ENCODE measurements at regions not wholly inside any gene's neighbourhood (a gene's known extent, or its start where the extent isn't known, plus 50 kb on each side); places are given as distances from the start of the nearest gene placed in this dataset.

DNA sequence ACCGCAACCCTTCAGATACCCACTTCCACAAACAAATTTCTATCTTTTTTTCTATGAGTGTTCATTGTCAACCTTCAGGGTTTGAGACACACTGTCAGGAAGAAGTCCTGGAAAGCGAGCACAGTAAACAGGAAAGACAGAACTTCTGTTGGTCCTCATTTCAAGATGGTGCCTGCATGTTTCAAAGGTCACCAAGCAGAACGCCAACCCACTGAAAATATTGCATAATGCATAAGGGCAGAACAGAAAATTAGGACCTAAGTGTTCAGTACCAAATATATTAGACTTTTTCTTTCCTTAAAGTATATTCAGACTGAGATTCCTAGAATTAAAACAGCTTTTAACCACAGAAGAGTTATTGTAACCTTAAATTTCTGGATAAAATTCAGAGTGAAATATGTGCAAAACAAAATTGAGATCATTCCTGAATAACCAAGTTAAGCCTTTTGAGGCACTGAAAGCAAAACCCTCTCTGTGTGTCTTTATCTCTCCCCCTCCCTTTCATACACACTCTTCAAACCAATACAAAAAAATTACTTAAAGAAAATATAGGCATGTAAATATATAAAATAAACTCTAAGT, 387.8 kb upstream of the THBS1 start:
- TF ChIP-seq ZNF274 (IDR thresholded peaks at IDR 0.05; ENCODE audit: low read depth, low read length) = no peak
- H3K4me3 ChIP-seq (ENCODE audit: low read length) = no peak overlapping the region

DNA sequence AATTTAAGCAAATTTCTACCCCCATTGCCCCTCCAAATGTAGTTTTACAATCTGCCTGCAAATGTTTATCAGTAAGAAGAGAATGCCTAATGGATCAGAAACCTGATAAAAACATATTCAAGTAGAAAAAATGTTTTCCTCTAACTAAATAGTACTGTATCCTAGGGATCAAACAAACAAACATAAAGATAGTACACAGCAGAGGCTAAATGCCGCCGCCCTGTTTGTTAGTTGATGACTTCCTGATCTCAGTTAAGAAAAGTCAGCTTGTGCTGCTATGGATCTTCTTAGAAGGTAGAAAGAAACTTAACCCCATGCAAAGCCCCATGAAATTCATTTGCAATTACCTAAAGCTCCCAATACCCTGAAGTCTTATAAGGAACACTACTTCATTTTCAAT, 387.3 kb upstream of the THBS1 start:
- TF ChIP-seq ZNF274 (IDR thresholded peaks at IDR 0.05; ENCODE audit: low read depth, low read length) = no peak

DNA sequence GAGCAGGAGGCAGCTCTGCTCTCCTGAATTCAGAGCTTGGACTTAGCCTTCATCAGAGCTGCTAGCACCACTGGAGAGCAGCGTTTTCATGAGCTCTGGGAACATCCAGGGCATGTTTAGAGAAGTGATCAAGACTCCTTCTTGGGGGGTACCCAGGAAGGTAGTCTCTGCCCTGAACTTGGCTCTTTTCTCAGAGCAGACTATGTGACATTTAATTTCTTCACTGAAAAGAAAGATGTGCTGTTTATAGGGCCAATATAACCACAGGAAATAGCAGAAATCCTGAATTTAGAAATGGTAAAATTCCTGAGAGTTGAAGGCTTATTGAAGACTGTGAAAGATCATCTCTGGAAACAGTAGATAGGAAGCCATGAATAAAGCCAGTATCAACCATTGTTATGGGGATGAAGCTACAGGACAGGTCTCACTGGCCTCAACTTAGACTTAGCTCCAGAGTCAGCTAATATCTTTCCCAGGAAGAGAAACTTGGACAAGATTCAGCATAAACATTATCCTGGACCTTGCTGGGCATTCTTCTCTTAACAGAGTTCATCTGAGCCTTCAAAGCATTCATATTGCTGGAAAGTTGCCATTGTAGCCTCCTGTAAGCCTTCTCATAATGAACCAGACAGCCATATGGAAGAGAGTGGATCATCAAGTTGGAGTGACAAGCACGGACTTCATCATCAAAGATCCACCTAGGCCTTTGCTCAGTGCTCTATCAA, 386.6 kb upstream of the THBS1 start:
- no peak for TF ChIP-seq ZNF274 (IDR thresholded peaks at IDR 0.05; ENCODE audit: low read depth, low read length)
- no peak overlapping the region for H3K4me3 ChIP-seq (ENCODE audit: low read length)

More for the DNA sequence above, 387.3 kb upstream of the THBS1 start:
- no peak overlapping the region for H3K4me3 ChIP-seq (ENCODE audit: low read length)

GRCh38 chr15:39195961-39196486, 384.9 kb upstream of the THBS1 start:
- H3K4me3 ChIP-seq (ENCODE audit: low read length) = no peak overlapping the region
- TF ChIP-seq ZNF274 (IDR thresholded peaks at IDR 0.05; ENCODE audit: low read depth, low read length) = no peak

GRCh38 chr15:39198044-39199000, 382.6 kb upstream of the THBS1 start:
- no peak for TF ChIP-seq ZNF274 (IDR thresholded peaks at IDR 0.05; ENCODE audit: low read depth, low read length)
- no peak overlapping the region for H3K4me3 ChIP-seq (ENCODE audit: low read length)

DNA sequence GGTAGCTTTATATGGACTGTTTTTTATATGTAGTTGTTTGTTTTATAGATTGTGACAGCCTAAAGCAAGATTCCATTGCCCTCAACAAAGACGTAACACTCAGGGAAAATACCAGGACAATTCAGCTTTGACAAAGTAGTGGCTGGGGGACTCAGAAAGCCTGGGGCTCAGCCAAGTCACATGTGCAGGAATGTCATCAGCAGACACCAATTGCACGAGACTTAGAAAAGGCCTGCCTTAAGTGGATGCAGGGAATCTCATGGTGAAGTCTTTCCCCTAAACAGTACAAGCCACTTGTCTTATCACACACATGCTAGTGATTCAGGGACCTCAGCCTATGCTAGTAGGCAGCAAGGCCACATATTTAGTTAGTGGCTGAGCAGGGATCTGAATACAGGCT, 381.8 kb upstream of the THBS1 start:
- no peak for TF ChIP-seq ZNF274 (IDR thresholded peaks at IDR 0.05; ENCODE audit: low read depth, low read length)

DNA sequence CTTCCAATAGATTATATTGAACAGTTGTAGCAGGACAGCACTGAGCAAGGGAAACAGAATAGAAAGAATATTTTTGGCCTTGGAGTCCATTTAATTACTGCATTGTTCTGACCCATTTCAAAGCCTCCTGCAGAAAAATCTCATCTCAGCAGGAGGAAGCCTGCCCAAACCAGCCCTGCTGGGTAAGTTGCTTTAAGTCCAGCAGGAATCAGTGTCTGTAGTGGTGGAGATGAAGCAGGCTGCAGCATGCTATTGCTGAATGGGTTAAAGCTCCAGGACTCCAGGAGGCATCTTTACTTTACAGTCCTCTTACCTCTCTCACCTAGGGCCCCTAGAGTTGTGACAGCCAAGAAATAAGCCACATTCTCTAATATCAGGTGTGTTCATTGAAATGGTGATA, 380.3 kb upstream of the THBS1 start:
- no peak overlapping the region for H3K4me3 ChIP-seq (ENCODE audit: low read length)
- no peak for TF ChIP-seq ZNF274 (IDR thresholded peaks at IDR 0.05; ENCODE audit: low read depth, low read length)

More for the DNA sequence above, 381.8 kb upstream of the THBS1 start:
- H3K4me3 ChIP-seq (ENCODE audit: low read length) = no peak overlapping the region

DNA sequence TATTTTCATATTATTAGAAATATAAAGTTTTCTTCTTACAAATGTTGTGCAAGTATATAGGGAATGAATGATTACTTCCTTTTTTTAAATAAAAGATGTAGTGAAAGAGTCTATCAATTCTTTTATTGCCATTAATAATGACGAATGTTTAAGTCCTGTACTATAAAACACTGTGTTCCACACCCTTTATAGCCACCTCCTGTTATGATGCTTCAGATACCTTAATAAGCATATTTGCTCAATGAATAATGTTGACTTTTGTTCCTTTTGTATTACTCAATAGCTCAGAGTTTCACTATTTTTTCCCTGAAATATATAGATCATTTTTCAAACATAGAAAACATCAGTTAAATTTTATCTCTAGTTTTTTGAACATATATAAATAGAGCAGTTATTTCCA, 378.2 kb upstream of the THBS1 start:
- no peak overlapping the region for H3K4me3 ChIP-seq (ENCODE audit: low read length)
- no peak for TF ChIP-seq ZNF274 (IDR thresholded peaks at IDR 0.05; ENCODE audit: low read depth, low read length)

- no peak overlapping the region for H3K4me3 ChIP-seq (ENCODE audit: low read length)
- no peak for TF ChIP-seq ZNF274 (IDR thresholded peaks at IDR 0.05; ENCODE audit: low read depth, low read length)
Measured at GRCh38 chr15:39204031-39204430, 376.8 kb upstream of the THBS1 start.

GRCh38 chr15:39205081-39205480, 375.8 kb upstream of the THBS1 start:
- no peak overlapping the region for H3K4me3 ChIP-seq (ENCODE audit: low read length)
- no peak for TF ChIP-seq ZNF274 (IDR thresholded peaks at IDR 0.05; ENCODE audit: low read depth, low read length)

DNA sequence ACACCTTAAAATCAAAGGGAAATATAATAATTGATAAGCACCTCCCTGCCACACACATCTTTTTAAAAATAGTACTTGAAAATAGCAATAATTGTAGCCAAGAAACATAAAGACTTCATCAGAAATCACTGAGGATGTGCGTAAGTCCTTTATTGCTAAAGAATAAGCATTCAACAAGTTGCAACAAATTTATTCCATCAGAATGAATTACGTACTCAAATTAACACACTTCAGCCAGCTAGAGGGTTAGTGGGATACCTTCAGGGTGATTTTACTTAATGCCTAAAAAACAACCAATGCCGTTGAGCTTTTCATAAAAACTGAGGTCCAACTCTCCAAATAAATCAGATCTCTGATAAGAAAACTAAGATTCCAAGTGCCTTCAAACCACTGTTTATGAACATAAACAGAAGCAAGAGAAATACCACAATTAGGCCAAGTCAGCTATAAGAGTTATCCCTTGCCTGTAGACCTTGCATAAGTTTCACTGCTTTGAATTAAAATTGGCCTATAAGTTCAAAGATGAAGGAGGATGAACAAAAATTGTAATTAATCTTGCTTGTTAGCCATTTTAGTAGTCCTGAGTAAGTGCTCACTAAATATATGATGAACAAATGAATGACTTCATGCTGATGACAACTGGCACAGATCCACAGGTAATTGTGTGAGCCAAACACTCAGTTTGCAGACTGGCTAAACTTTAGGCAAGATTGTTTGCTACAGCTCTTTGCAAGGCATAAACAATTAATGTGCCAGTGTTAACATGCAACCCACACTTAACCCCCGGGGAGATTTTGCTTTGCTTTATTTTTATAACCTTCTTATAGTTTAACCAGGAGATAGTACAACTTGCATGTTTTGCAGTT, 375.1 kb upstream of the THBS1 start:
- TF ChIP-seq ZNF274 (IDR thresholded peaks at IDR 0.05; ENCODE audit: low read depth, low read length) = no peak

DNA sequence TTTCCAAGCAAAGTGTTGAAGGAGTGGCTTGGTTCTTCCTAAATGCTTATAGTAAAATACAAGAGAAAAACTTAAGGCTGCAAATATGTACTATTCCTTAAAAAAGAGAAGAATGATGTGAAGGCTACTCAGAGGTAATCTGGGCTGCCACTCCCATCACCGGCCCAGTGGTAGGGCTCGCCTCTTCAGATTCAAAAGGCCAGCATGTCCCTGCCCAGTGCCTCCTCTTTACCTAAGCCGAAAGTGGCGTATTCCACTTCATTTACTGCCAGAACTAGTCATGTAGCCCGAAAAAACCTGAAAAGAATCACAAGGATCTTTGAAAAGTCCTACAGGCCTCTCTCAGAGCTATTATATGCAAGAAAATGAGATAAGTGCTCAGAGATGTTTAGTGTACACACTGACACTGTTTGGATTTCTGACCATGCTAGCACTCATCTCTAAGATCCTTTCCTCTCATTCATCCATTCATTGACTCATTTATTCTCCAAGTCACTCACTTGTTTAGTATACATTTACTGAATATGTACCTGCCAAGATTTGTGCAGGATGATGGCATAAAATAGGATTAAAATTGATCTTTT, 373.3 kb upstream of the THBS1 start:
- TF ChIP-seq ZNF274 (IDR thresholded peaks at IDR 0.05; ENCODE audit: low read depth, low read length) = no peak
- no peak overlapping the region for H3K4me3 ChIP-seq (ENCODE audit: low read length)

More for the DNA sequence above, 375.1 kb upstream of the THBS1 start:
- H3K4me3 ChIP-seq (ENCODE audit: low read length) = no peak overlapping the region

DNA sequence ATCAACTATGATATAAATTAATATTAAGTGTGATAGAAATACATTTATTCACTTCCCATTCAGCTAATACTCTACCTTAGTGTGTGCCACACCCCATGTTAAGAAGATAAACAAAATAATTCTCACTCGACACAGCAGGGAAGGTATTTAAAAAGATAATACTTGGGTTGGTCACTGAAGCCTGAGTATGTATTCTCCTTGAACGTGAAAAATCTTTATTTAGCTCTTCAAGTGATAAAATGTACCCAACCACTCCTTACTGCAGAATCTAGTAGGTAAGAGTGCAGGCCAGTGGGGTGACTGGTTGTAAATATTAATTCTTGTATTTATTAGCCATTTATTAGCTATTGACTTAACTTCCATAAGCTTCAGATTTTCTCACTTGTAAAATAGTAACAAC, 372.7 kb upstream of the THBS1 start:
- no peak overlapping the region for H3K4me3 ChIP-seq (ENCODE audit: low read length)
- no peak for TF ChIP-seq ZNF274 (IDR thresholded peaks at IDR 0.05; ENCODE audit: low read depth, low read length)
